ENCODE measurements at regions not wholly inside any gene's neighbourhood (a gene's known extent, or its start where the extent isn't known, plus 50 kb on each side); places are given as distances from the start of the nearest gene placed in this dataset.

DNA sequence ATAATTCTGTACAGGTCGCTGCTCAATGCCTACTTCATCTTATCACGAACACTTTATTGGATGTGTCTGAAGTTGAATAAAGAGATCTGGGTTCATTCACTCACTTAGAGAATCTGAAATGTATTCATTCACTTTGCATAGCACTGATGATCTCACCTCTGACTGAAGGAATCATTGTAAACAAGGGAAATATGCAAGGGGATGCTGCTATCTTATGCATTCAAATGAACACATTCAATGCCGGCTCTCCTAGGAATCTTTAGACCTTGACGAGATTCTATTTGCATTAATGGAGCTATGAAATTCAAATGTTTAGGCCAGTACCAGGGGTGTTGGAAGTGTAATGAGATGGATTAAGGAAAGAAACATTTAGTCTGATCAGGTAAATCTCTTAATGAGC is 200.6 kb upstream of the COBL start:
- no peak overlapping the region for H4K5ac ChIP-seq (ENCODE audit: insufficient read length, low read depth, low read length)
- H3K9me3 ChIP-seq (ENCODE audit: insufficient read depth in 2 of 2, low read depth in 1 of 2, low read length in 1 of 2): no peaks in the 10 kb centered on the region
- no peaks in the 10 kb centered on the region for H3K27me3 ChIP-seq (replicated peaks in 1 of 4; ENCODE audit: control insufficient read depth in 3 of 4, extremely low read depth in 1 of 4, insufficient read depth in 3 of 4, low read length in 3 of 4)
- no peaks in the 10 kb centered on the region; a peak in 1 of 7 replicates for H3K4me1 ChIP-seq (replicated peaks in 1 of 4; ENCODE audit: control insufficient read depth in 3 of 4, insufficient read depth in 4 of 4, low read length in 3 of 4)
- H3K27ac ChIP-seq (ENCODE audit: low read depth, low read length): no peak overlapping the region
- no peaks in the 10 kb centered on the region for H4K20me1 ChIP-seq (replicated peaks in 1 of 2; ENCODE audit: control insufficient read depth in 1 of 2, insufficient read depth in 2 of 2, low read length in 2 of 2)
- no peak overlapping the region for H3K4me2 ChIP-seq (ENCODE audit: insufficient read depth in 1 of 2, low read depth in 2 of 2, low read length in 2 of 2)
- H3K23ac ChIP-seq (ENCODE audit: insufficient read length): no peak overlapping the region
- DNase-seq (ENCODE audit: low read depth in 1 of 2, low spot score in 2 of 2): no peak
- no peak overlapping the region for H2AK5ac ChIP-seq (ENCODE audit: low read depth, low read length)
- no peak overlapping the region for H4K8ac ChIP-seq (ENCODE audit: extremely low read depth, insufficient read depth, low read length)
- H2BK5ac ChIP-seq (ENCODE audit: low read depth, low read length): no peak overlapping the region
- no peak overlapping the region for H3K9ac ChIP-seq (replicated peaks in 1 of 4; ENCODE audit: extremely low read depth in 1 of 4, low read depth in 3 of 4, low read length in 3 of 4)
- no peaks in the 10 kb centered on the region for H3K79me1 ChIP-seq (ENCODE audit: low read depth, low read length)
- H3K4ac ChIP-seq (replicated peaks; ENCODE audit: insufficient read length, low read depth, low read length): no peak overlapping the region
- ChIA-PET CTCF (ENCODE audit: partially characterized antibody) (no interaction called here), POLR2A (ENCODE audit: partially characterized antibody) (no interaction called here)
- no peak overlapping the region for H2BK120ac ChIP-seq (replicated peaks; ENCODE audit: low read depth, low read length)
- no peak overlapping the region for H2BK20ac ChIP-seq (ENCODE audit: low read length)
- no peak overlapping the region for H3K18ac ChIP-seq (ENCODE audit: extremely low read depth, low read length)
- H3K4me3 ChIP-seq (ENCODE audit: extremely low read depth in 1 of 4, insufficient read depth in 2 of 4, low read depth in 3 of 4, low read length in 4 of 4): no peak overlapping the region
- H2AFZ ChIP-seq (ENCODE audit: low read length): no peak overlapping the region
- H3K36me3 ChIP-seq (ENCODE audit: control insufficient read depth in 2 of 4, insufficient read depth in 4 of 4, low read length in 3 of 4): no peaks in the 10 kb centered on the region
- 69% methylated on average over 4 of the region's 4 CpGs; no CpG with 5 or more reads in 1 of the 2 experiments for WGBS, 2 experiments (ENCODE audit: extremely low coverage in 1 of 2, insufficient coverage in 1 of 2, insufficient read length in 1 of 2, insufficient replicate concordance in 2 of 2, low coverage in 1 of 2, low lambda C conversion rate in 2 of 2, missing lambda C conversion rate in 1 of 2)
- H3K14ac ChIP-seq (ENCODE audit: insufficient read length): no peak overlapping the region
- TF ChIP-seq SIN3A (conservative IDR thresholded peaks at IDR 0.05 in 1 of 2, IDR thresholded peaks at IDR 0.05 in 1 of 2; ENCODE audit: low read depth in 1 of 2, low read length in 2 of 2): no peak
- no peak for TF ChIP-seq CTBP2 (IDR thresholded peaks at IDR 0.05; ENCODE audit: borderline replicate concordance, insufficient read depth, insufficient read length, low read length)
- TF ChIP-seq SP2 (IDR thresholded peaks at IDR 0.05; ENCODE audit: low read length): no peak
- TF ChIP-seq EGR1 (IDR thresholded peaks at IDR 0.05; ENCODE audit: borderline replicate concordance, low read depth, low read length): no peak
- TF ChIP-seq ATF2 (IDR thresholded peaks at IDR 0.05; ENCODE audit: low read length): no peak
- TF ChIP-seq MAFK (IDR thresholded peaks at IDR 0.05; ENCODE audit: low read depth, low read length): no peak
- no peak for FAIRE-seq
- H3K56ac ChIP-seq (replicated peaks; ENCODE audit: insufficient read length, low read depth, low read length): no peak overlapping the region
- no peak overlapping the region for H2BK12ac ChIP-seq (ENCODE audit: low read depth, low read length)
- no peaks in the 10 kb centered on the region for H3K79me2 ChIP-seq (ENCODE audit: control insufficient read depth in 1 of 2, insufficient read depth in 2 of 2, low read length in 2 of 2)
- H2BK15ac ChIP-seq (ENCODE audit: low read length): no peak overlapping the region
- H4K91ac ChIP-seq (replicated peaks; ENCODE audit: insufficient read length, low read length): no peak overlapping the region
- no peaks in the 10 kb centered on the region for H3K23me2 ChIP-seq (ENCODE audit: low read depth, low read length)

Measured in H1 (cell line).